ENCODE measurements at regions not wholly inside any gene's neighbourhood (a gene's known extent, or its start where the extent isn't known, plus 50 kb on each side); places are given as distances from the start of the nearest gene placed in this dataset.
A peak's percentile ranks its signal among the peaks of the same experiment; 100 is the strongest.

GRCh38 chr2:185152186-185152585, 553.9 kb downstream of the ZNF804A start:
- DNase-seq = no peak
- no peak overlapping the region for H3K9ac ChIP-seq
- no peaks in the 10 kb centered on the region for H3K36me3 ChIP-seq (replicated peaks in 1 of 2; ENCODE audit: control insufficient read depth in 1 of 2, insufficient read depth in 2 of 2, low read length in 1 of 2)
- WGBS (ENCODE audit: low lambda C conversion rate) = 42% methylated on average over 3 of the region's 3 CpGs
- no peak overlapping the region for H3K4me3 ChIP-seq (ENCODE audit: low read depth in 2 of 2, low read length in 1 of 2)
- no peaks in the 10 kb centered on the region for H3F3A ChIP-seq (replicated peaks; ENCODE audit: insufficient read depth)
- H3K9me2 ChIP-seq = no peaks in the 10 kb centered on the region; the same call in 1 of the 2 replicates
- no peaks in the 10 kb centered on the region for H3K9me3 ChIP-seq
- peak overlapping the region in 1 of 2 experiments; percentile 58; a peak in 2 of 4 replicates for H3K27ac ChIP-seq (ENCODE audit: low read depth in 2 of 2, low read length in 1 of 2)
- no peaks in the 10 kb centered on the region for H3K79me2 ChIP-seq (ENCODE audit: insufficient read depth)
- peak in 1 of 2 experiments; percentile 40; a peak in 2 of 4 replicates for TF ChIP-seq EP300 (IDR thresholded peaks at IDR 0.05; ENCODE audit: borderline replicate concordance in 1 of 2, low read depth in 1 of 2, low read length in 1 of 2)
- TF ChIP-seq GABPA (IDR thresholded peaks at IDR 0.05; ENCODE audit: low read depth) = no peak
- POLR2A ChIA-PET = no interaction called here
- H3K4me1 ChIP-seq (ENCODE audit: control insufficient read depth in 1 of 2, insufficient read depth in 2 of 2, low read depth in 1 of 2, low read length in 1 of 2) = no peaks in the 10 kb centered on the region; a peak in 1 of 4 replicates
- CTCF ChIA-PET = interaction anchor here (1.5 kb wide), 1 partner anchor 12 kb away, joined by 3 read pairs; no protein-coding TSS in a partner anchor
- H4K20me1 ChIP-seq (ENCODE audit: insufficient read depth) = no peaks in the 10 kb centered on the region
- no peak overlapping the region for H3K4me2 ChIP-seq
- no peak overlapping the region for H2AFZ ChIP-seq (ENCODE audit: low read depth)
- H3K27me3 ChIP-seq (ENCODE audit: insufficient read depth) = no peaks in the 10 kb centered on the region

- no peaks in the 10 kb centered on the region for H3K27me3 ChIP-seq (ENCODE audit: insufficient read depth)
- no peaks in the 10 kb centered on the region for H4K20me1 ChIP-seq (ENCODE audit: insufficient read depth)
- no peak overlapping the region for H3K9ac ChIP-seq
- TF ChIP-seq POLR2AphosphoS5 (IDR thresholded peaks at IDR 0.05; ENCODE audit: low read depth, low read length) (no peak), JUND (IDR thresholded peaks at IDR 0.05) (no peak), TCF12 (IDR thresholded peaks at IDR 0.05) (no peak), USF1 (IDR thresholded peaks at IDR 0.05; ENCODE audit: borderline replicate concordance, low read depth) (no peak), ELF1 (IDR thresholded peaks at IDR 0.05) (no peak), TEAD4 (IDR thresholded peaks at IDR 0.05; ENCODE audit: borderline replicate concordance, insufficient read depth) (no peak), USF2 (IDR thresholded peaks at IDR 0.05; ENCODE audit: borderline replicate concordance, low read depth, low read length) (no peak), RFX5 (IDR thresholded peaks at IDR 0.05; ENCODE audit: low read length) (no peak), NRF1 (IDR thresholded peaks at IDR 0.05; ENCODE audit: low read depth, low read length) (no peak), FOSL2 (IDR thresholded peaks at IDR 0.05; ENCODE audit: borderline replicate concordance, low read depth) (no peak), CTCF (IDR thresholded peaks at IDR 0.05) (no peak), SIN3A (IDR thresholded peaks at IDR 0.05; ENCODE audit: borderline replicate concordance, low read depth, low read length) (no peak)
- WGBS (ENCODE audit: low lambda C conversion rate) = 39% methylated on average over 2 of the region's 2 CpGs
- H3K9me3 ChIP-seq = no peaks in the 10 kb centered on the region
- no peaks in the 10 kb centered on the region for H3K4me1 ChIP-seq (ENCODE audit: control insufficient read depth in 1 of 2, insufficient read depth in 2 of 2, low read depth in 1 of 2, low read length in 1 of 2)
- H3K9me2 ChIP-seq = no peaks in the 10 kb centered on the region
- no peak overlapping the region for H2AFZ ChIP-seq (ENCODE audit: low read depth)
- no peak overlapping the region for H3K4me3 ChIP-seq (ENCODE audit: low read depth in 2 of 2, low read length in 1 of 2)
- H3K36me3 ChIP-seq (replicated peaks in 1 of 2; ENCODE audit: control insufficient read depth in 1 of 2, insufficient read depth in 2 of 2, low read length in 1 of 2) = no peaks in the 10 kb centered on the region
- no peak for DNase-seq
- H3F3A ChIP-seq (replicated peaks; ENCODE audit: insufficient read depth) = no peaks in the 10 kb centered on the region
- H3K27ac ChIP-seq (ENCODE audit: low read depth in 2 of 2, low read length in 1 of 2) = no peak overlapping the region
- CTCF ChIA-PET = no interaction called here
- POLR2A ChIA-PET = no interaction called here
- H3K4me2 ChIP-seq = no peak overlapping the region
- no peaks in the 10 kb centered on the region for H3K79me2 ChIP-seq (ENCODE audit: insufficient read depth)
Measured at GRCh38 chr2:185161701-185162100, 563.4 kb downstream of the ZNF804A start.
